K562 (cell line): ENCODE measurements at regions not wholly inside any gene's neighbourhood (a gene's known extent, or its start where the extent isn't known, plus 50 kb on each side); places are given as distances from the start of the nearest gene placed in this dataset.

Source experiments
- CHD4 ChIP-seq: fragments of 200-600 bp; sonication (generic); IDR thresholded peaks from 3 replicates; pipeline ENCODE4 v1.6.1; 2012; ENCODE audit warnings: low read depth, mild to moderate bottlenecking, mixed read lengths, low read length, inconsistent platforms; ENCODE audit not compliant: insufficient read depth, insufficient replicate concordance, poor library complexity, severe bottlenecking
- DDX20 ChIP-seq: fragments of 450-650 bp; IDR thresholded peaks from 2 replicates; pipeline ENCODE4 v1.6.1; 2016; ENCODE audit warnings: missing genetic modification characterization, low read depth, mild to moderate bottlenecking, missing compliant biosample characterization, moderate library complexity
- KLF13 ChIP-seq: fragments of 450-650 bp; IDR thresholded peaks from 2 replicates; pipeline ENCODE4 v1.6.1; 2016; ENCODE audit warnings: missing genetic modification characterization, low read depth, mild to moderate bottlenecking, missing compliant biosample characterization, moderate library complexity, borderline replicate concordance
- MTA3 ChIP-seq: fragments of 450-650 bp; formaldehyde crosslinking; IDR thresholded peaks from 2 replicates; pipeline ENCODE4 v1.6.1; 2017; ENCODE audit warnings: mild to moderate bottlenecking, borderline replicate concordance
- ZFP30 ChIP-seq: fragments of 250-450 bp; sonication (Bioruptor Pico); IDR thresholded peaks from 2 replicates; pipeline ENCODE4 v1.8.0; 2022; ENCODE audit warnings: moderate library complexity, mild to moderate bottlenecking, inconsistent platforms, borderline replicate concordance
- ZNF431 ChIP-seq: sonication (generic); formaldehyde crosslinking; IDR thresholded peaks from 2 replicates; pipeline ENCODE4 v1.8.0; 2022; ENCODE audit warnings: mild to moderate bottlenecking, missing genetic modification reagents
- TF ChIP-seq, protein P1 (sequence below): fragments of 450-650 bp; formaldehyde crosslinking; IDR thresholded peaks from 2 replicates; pipeline ENCODE4 v1.4.0; 2022; ENCODE audit warnings: missing genetic modification characterization

DNA sequence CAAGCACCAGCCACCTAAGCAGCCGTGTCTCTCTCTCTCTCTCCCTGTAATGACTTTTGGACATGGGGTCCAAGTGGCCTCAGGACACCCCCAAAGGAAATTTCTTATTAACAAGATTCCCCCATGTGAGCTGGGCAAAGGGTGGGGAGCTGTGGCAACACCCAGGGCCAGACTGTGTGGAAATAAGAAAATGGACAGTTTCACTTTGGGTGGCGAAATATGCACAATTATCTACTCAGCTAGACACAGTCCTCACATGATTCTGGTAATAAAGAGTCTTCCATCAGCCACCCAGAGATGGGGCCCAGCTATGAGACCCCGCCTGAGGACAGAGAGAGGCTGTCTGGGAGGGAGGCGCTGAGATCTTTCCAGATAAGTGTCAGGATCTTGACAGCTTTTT, 96.8 kb upstream of the TPM1 start:
- no peak for TF ChIP-seq ZFP30 (CRISPR knock-in tag)
- TF ChIP-seq, protein P1, sequence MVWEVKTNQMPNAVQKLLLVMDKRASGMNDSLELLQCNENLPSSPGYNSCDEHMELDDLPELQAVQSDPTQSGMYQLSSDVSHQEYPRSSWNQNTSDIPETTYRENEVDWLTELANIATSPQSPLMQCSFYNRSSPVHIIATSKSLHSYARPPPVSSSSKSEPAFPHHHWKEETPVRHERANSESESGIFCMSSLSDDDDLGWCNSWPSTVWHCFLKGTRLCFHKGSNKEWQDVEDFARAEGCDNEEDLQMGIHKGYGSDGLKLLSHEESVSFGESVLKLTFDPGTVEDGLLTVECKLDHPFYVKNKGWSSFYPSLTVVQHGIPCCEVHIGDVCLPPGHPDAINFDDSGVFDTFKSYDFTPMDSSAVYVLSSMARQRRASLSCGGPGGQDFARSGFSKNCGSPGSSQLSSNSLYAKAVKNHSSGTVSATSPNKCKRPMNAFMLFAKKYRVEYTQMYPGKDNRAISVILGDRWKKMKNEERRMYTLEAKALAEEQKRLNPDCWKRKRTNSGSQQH = no peak
- TF ChIP-seq KLF13 (tag) = no peak
- TF ChIP-seq CHD4 = no peak
- TF ChIP-seq DDX20 (tag) = no peak
- TF ChIP-seq MTA3 = no peak
- TF ChIP-seq ZNF431 (CRISPR knock-in tag) = no peak
